ENCODE measurements at regions not wholly inside any gene's neighbourhood (a gene's known extent, or its start where the extent isn't known, plus 50 kb on each side); places are given as distances from the start of the nearest gene placed in this dataset.

DNA sequence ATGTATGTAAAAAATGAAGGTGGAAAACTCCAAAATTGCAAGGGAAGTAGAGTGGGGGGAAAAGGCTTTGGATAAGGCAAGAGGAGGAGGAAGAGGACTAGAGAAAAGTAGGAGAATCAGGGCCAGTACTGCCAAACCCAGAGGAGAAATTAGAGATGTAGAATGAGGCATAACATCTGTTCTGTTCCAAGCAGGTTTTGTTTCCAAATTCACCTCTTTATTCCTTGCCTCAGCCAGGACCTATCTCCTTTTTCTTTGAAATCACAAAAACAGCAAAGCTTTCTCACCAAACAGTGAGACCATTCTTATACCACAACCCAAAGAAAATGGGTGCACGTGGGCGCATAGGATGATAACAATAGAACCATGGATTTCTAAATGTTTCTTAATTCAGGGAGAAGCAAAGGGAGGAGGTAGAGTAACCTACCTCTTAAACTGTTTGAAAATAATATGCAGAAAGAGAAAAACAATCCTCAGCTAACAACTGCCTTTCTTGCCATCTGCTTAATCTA lies 383.3 kb upstream of the PKN2 start:
- Histone ChIP-seq H3K36me3 (no peaks in the 10 kb centered on the region), H3K4me1 (peaks cover 6% of the 10 kb centered on the region), H3K4me3 (no peak overlapping the region), H3K9me3 (no peaks in the 10 kb centered on the region), H3K27ac (no peak overlapping the region), H3K27me3 (no peaks in the 10 kb centered on the region)
- DNase-seq (ENCODE audit: extremely low spot score in 2 of 2), result no peak
- intact Hi-C loops (cut with DNase I), result no loop called here
- TF ChIP-seq, protein P1, sequence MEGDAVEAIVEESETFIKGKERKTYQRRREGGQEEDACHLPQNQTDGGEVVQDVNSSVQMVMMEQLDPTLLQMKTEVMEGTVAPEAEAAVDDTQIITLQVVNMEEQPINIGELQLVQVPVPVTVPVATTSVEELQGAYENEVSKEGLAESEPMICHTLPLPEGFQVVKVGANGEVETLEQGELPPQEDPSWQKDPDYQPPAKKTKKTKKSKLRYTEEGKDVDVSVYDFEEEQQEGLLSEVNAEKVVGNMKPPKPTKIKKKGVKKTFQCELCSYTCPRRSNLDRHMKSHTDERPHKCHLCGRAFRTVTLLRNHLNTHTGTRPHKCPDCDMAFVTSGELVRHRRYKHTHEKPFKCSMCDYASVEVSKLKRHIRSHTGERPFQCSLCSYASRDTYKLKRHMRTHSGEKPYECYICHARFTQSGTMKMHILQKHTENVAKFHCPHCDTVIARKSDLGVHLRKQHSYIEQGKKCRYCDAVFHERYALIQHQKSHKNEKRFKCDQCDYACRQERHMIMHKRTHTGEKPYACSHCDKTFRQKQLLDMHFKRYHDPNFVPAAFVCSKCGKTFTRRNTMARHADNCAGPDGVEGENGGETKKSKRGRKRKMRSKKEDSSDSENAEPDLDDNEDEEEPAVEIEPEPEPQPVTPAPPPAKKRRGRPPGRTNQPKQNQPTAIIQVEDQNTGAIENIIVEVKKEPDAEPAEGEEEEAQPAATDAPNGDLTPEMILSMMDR (IDR thresholded peaks at IDR 0.05), result no peak
- TF ChIP-seq POLR2AphosphoS5 (IDR thresholded peaks at IDR 0.05; ENCODE audit: insufficient read depth in 1 of 2, low read depth in 1 of 2) (no peak), POLR2A (IDR thresholded peaks at IDR 0.05) (no peak)

DNA sequence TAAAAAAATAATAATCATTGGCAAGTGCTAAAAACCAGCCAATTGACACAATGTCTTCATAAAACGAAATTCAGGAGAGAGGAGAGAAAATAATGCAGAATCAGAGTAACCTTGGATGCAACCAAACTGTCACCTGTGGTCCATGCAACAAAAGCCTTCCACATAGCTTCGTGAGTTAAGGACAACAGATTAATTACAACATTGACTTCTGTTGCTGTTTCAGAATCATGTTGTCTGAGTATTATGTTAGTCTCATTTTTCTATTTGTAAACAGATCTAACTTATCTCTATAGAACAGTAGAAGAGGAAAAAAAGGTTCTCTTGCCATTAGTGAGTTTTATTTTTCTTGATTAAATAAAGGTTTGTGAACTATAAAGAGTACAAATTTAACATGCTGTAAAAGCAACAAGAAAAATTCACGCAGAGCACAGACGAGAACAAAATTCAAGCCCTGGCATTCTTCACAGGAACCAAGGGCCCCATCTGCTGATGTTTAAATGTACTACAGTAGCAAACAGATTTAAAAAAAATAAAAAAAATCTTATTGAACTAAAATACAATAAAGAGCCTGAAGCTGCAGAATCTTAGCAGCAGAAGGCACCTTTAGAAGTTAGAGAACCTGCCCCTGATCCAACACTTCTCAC lies 381.1 kb upstream of the PKN2 start:
- no peak overlapping the region for H3K27ac ChIP-seq
- H3K4me3 ChIP-seq, result no peak overlapping the region
- no peak for DNase-seq (ENCODE audit: extremely low spot score in 2 of 2)
- no peaks in the 10 kb centered on the region for H3K9me3 ChIP-seq
- H3K27me3 ChIP-seq, result no peaks in the 10 kb centered on the region
- H3K4me1 ChIP-seq, result peaks cover 6% of the 10 kb centered on the region
- TF ChIP-seq, protein P1 (IDR thresholded peaks at IDR 0.05), result peak in 2 of 3 experiments; percentile 28 to 34
- no peak for TF ChIP-seq POLR2A (IDR thresholded peaks at IDR 0.05)
- H3K36me3 ChIP-seq, result no peaks in the 10 kb centered on the region
- intact Hi-C loops (cut with DNase I), result no loop called here

DNA sequence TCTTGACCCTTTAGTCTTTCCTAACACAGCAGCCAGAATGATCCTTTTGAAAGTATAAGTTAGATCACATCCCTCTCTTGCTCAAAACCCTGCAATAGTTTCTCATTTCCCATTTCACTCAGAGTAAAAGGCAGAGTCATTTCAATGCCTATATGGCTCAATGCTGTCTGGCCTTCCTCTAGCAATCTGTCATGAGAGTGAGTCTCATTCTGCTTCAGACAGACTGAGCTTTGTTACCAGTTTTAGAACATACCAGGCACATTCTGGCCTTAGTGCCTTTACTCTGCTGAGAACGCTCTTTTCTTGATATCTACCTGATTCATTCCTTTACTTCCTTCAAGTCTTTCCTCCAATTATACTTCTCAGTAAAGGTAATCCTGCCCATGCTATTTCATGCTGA lies 372.8 kb upstream of the PKN2 start:
- no peaks in the 10 kb centered on the region for H3K27me3 ChIP-seq
- H3K27ac ChIP-seq, result no peak overlapping the region
- H3K9me3 ChIP-seq, result no peaks in the 10 kb centered on the region
- intact Hi-C loops (cut with DNase I), result no loop called here
- TF ChIP-seq, protein P1 (IDR thresholded peaks at IDR 0.05), result no peak
- TF ChIP-seq POLR2AphosphoS5 (IDR thresholded peaks at IDR 0.05; ENCODE audit: insufficient read depth in 1 of 2, low read depth in 1 of 2) (no peak), POLR2A (IDR thresholded peaks at IDR 0.05) (no peak)
- no peaks in the 10 kb centered on the region for H3K4me1 ChIP-seq
- no peak for DNase-seq (ENCODE audit: extremely low spot score in 2 of 2)
- H3K4me3 ChIP-seq, result no peak overlapping the region
- H3K36me3 ChIP-seq, result no peaks in the 10 kb centered on the region

DNA sequence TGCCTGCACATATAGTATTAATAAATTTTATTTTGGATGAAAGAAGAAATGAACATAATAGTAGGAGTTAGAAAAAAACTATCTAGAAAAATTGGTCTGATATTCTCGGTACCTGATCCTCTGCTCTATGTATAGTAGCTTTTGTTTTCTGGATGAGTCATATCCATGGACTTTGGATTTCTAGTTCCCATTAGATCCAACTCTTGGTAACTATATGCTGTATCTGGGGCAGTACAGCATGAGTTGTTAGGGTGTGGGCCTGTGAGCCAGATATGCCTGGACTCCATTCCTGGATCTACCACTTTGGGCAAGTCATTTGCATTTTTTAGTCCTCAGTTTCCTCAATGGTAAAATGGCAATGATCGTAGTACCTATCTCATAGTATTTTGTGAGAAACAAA lies 372.2 kb upstream of the PKN2 start:
- TF ChIP-seq, protein P1 (IDR thresholded peaks at IDR 0.05), result no peak
- TF ChIP-seq POLR2AphosphoS5 (IDR thresholded peaks at IDR 0.05; ENCODE audit: insufficient read depth in 1 of 2, low read depth in 1 of 2), result no peak
- TF ChIP-seq POLR2A (IDR thresholded peaks at IDR 0.05), result no peak
- Histone ChIP-seq H3K4me3 (no peak overlapping the region), H3K27me3 (no peaks in the 10 kb centered on the region), H3K27ac (no peak overlapping the region), H3K9me3 (no peaks in the 10 kb centered on the region), H3K36me3 (no peaks in the 10 kb centered on the region), H3K4me1 (no peaks in the 10 kb centered on the region)
- intact Hi-C loops (cut with DNase I), result no loop called here
- DNase-seq (ENCODE audit: extremely low spot score in 2 of 2), result no peak

DNA sequence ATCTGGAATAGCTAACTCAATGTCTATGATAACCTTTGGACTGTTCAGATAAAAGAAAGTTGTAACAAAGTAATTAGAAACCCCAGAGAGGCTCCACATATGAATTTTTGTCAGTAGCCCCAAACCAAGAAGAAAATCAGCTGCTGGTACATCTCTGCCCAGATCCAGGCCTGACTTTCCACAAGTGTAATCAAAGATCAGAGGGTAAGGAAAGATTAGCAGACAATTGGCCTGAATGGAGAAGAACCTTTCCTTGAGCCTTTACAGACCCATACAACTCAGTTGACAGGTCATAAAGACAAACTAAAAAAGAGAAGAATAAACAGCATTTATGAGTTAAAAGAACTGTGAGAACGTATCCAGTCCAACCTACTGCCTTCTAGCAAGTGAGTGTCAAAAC lies 366.7 kb upstream of the PKN2 start:
- no peak for TF ChIP-seq POLR2A (IDR thresholded peaks at IDR 0.05)
- TF ChIP-seq, protein P1 (IDR thresholded peaks at IDR 0.05), result no peak
- TF ChIP-seq POLR2AphosphoS5 (IDR thresholded peaks at IDR 0.05; ENCODE audit: insufficient read depth in 1 of 2, low read depth in 1 of 2), result no peak
- intact Hi-C loops (cut with DNase I), result no loop called here
- Histone ChIP-seq H3K9me3 (no peaks in the 10 kb centered on the region), H3K27ac (no peak overlapping the region), H3K36me3 (no peaks in the 10 kb centered on the region), H3K27me3 (no peaks in the 10 kb centered on the region), H3K4me3 (no peak overlapping the region), H3K4me1 (no peaks in the 10 kb centered on the region)
- no peak for DNase-seq (ENCODE audit: extremely low spot score in 2 of 2)
